ENCODE measurements at regions not wholly inside any gene's neighbourhood (a gene's known extent, or its start where the extent isn't known, plus 50 kb on each side); places are given as distances from the start of the nearest gene placed in this dataset.

GRCh38 chr5:18119156-18119785 lies 485.0 kb downstream of the TAF11L14 start:
- peaks cover 25% of the 10 kb centered on the region for H3K9me3 Mint-ChIP-seq
- no peaks in the 10 kb centered on the region for H3K4me1 Mint-ChIP-seq (ENCODE audit: low read depth in 2 of 2)
- peaks cover 28% of the 10 kb centered on the region for H3K36me3 Mint-ChIP-seq
- ATAC-seq (no peak), DNase-seq (ENCODE audit: low spot score) (no peak)
- H3K4me3 Mint-ChIP-seq, result no peak overlapping the region
- no peaks in the 10 kb centered on the region for H3K27me3 Mint-ChIP-seq
- H3K27ac Mint-ChIP-seq, result no peak overlapping the region

DNA sequence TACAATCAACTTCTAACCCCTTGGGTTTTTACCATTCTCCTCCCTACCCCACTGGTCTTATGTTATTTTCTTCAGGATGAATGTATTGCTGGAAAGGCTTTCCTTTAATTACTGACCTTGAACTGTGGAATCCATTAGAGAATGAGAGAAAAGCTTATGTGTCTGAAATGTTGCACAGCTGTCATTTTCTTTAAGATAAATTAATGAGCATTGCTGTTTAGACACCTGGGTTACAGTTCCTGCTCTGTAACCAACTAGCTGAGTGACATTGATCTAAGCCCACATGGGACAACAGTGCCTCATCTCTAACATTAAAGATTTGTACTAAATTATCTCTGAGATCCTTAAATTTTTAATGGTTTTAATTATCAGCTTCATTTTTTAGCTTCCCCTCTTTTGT lies 507.0 kb downstream of the TAF11L14 start:
- Mint-ChIP-seq H3K4me1 (ENCODE audit: low read depth in 2 of 2) (no peaks in the 10 kb centered on the region), H3K9me3 (peaks cover 20% of the 10 kb centered on the region), H3K27ac (no peak overlapping the region), H3K27me3 (no peaks in the 10 kb centered on the region), H3K36me3 (no peaks in the 10 kb centered on the region), H3K4me3 (no peak overlapping the region)
- DNase-seq (ENCODE audit: low spot score) (no peak), ATAC-seq (no peak)

GRCh38 chr5:18142831-18143230 lies 508.6 kb downstream of the TAF11L14 start:
- DNase-seq (ENCODE audit: low spot score), result no peak
- H3K4me3 Mint-ChIP-seq, result no peak overlapping the region
- no peak overlapping the region for H3K27ac Mint-ChIP-seq
- H3K9me3 Mint-ChIP-seq, result peaks cover 23% of the 10 kb centered on the region
- H3K36me3 Mint-ChIP-seq, result no peaks in the 10 kb centered on the region
- ATAC-seq, result no peak
- no peaks in the 10 kb centered on the region for H3K27me3 Mint-ChIP-seq
- no peaks in the 10 kb centered on the region for H3K4me1 Mint-ChIP-seq (ENCODE audit: low read depth in 2 of 2)

DNA sequence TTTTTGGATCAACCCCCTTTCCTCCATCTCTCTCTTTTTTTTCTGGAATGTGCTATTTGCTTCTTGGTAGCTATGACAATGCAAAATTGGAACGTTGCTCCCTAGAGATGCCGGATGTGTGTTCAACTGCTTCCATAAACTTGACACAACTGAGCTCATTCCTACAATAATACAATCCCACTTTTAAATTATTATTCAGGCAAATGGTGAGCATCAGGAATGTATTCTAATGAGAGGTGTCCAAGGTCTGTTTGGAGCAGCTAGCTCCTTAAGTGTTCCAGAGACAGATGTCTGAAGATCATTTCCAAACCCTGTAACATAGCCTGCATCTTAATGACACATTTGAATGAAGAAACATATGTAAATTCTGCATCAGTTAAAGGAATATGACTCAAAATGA lies 518.4 kb downstream of the TAF11L14 start:
- Mint-ChIP-seq H3K27ac (no peak overlapping the region), H3K4me1 (ENCODE audit: low read depth in 2 of 2) (no peaks in the 10 kb centered on the region), H3K9me3 (peaks cover 15% of the 10 kb centered on the region), H3K27me3 (no peaks in the 10 kb centered on the region), H3K4me3 (no peak overlapping the region), H3K36me3 (no peaks in the 10 kb centered on the region)
- DNase-seq (ENCODE audit: low spot score) (no peak), ATAC-seq (no peak)

DNA sequence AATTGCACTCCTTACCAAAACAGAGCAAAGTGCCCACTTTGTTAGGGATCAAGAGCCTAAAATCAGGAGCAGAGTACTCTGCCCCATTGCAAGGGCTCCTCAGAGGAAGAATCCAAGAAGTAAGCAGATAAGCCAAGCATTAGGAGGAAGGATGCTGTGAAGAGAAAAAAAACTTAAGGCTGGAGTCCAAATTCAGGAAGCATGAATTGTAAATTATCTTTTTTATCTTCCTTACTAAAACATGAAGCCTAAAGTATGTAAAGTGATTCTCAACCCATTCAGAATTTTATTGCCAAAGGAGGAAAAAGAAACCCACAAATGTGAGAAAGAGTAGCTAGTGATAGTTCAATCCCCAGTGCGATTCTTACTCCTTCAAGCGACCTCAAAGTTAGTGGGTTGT lies 523.9 kb downstream of the TAF11L14 start:
- Mint-ChIP-seq H3K27me3 (no peaks in the 10 kb centered on the region), H3K27ac (no peak overlapping the region), H3K36me3 (peaks cover 8% of the 10 kb centered on the region), H3K4me1 (ENCODE audit: low read depth in 2 of 2) (no peaks in the 10 kb centered on the region), H3K4me3 (no peak overlapping the region), H3K9me3 (peaks cover 18% of the 10 kb centered on the region)
- ATAC-seq, result no peak
- no peak for DNase-seq (ENCODE audit: low spot score)

GRCh38 chr5:18159331-18159730 lies 525.1 kb downstream of the TAF11L14 start:
- DNase-seq (ENCODE audit: low spot score) (no peak), ATAC-seq (no peak)
- no peak overlapping the region for H3K27ac Mint-ChIP-seq
- no peaks in the 10 kb centered on the region for H3K27me3 Mint-ChIP-seq
- H3K4me3 Mint-ChIP-seq, result no peak overlapping the region
- H3K9me3 Mint-ChIP-seq, result peaks cover 18% of the 10 kb centered on the region
- H3K4me1 Mint-ChIP-seq (ENCODE audit: low read depth in 2 of 2), result no peaks in the 10 kb centered on the region
- peaks cover 8% of the 10 kb centered on the region for H3K36me3 Mint-ChIP-seq

GRCh38 chr5:18171684-18172083 lies 537.4 kb downstream of the TAF11L14 start:
- DNase-seq (ENCODE audit: low spot score) (no peak), ATAC-seq (no peak)
- no peak overlapping the region for H3K4me3 Mint-ChIP-seq
- H3K27ac Mint-ChIP-seq, result no peak overlapping the region
- H3K27me3 Mint-ChIP-seq, result no peaks in the 10 kb centered on the region
- no peaks in the 10 kb centered on the region for H3K4me1 Mint-ChIP-seq (ENCODE audit: low read depth in 2 of 2)
- no peaks in the 10 kb centered on the region for H3K36me3 Mint-ChIP-seq
- H3K9me3 Mint-ChIP-seq, result peaks cover 21% of the 10 kb centered on the region

DNA sequence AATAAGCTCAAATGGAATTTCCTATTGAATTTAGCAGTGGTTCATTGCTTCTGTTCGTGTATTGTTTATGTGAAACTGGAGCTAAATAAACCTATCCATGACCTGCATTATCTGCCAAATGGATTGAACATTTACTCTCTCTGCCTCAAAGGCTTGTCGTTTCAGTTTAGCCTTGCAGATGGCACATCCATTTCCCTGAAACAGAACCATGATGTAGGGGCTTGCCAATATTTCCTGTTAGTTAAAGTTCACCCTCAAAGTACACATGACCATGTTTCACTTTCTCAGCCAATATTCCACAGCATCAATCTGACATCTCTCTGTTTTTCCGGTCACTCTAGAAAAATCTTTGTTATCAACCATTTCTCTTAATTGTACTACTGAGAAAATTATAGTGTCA lies 545.3 kb downstream of the TAF11L14 start:
- DNase-seq (ENCODE audit: low spot score) (no peak), ATAC-seq (no peak)
- Mint-ChIP-seq H3K9me3 (peaks cover 11% of the 10 kb centered on the region), H3K4me1 (ENCODE audit: low read depth in 2 of 2) (no peaks in the 10 kb centered on the region), H3K27me3 (no peaks in the 10 kb centered on the region), H3K27ac (no peak overlapping the region), H3K4me3 (no peak overlapping the region), H3K36me3 (no peaks in the 10 kb centered on the region)

- ATAC-seq, result no peak
- Mint-ChIP-seq H3K36me3 (no peaks in the 10 kb centered on the region), H3K4me1 (ENCODE audit: low read depth in 2 of 2) (no peaks in the 10 kb centered on the region)
Measured at GRCh38 chr5:18181575-18181974, 547.3 kb downstream of the TAF11L14 start.

GRCh38 chr5:18195910-18196309 lies 561.6 kb downstream of the TAF11L14 start:
- no peaks in the 10 kb centered on the region for H3K27me3 Mint-ChIP-seq
- no peak for ATAC-seq
- DNase-seq (ENCODE audit: low spot score), result no peak
- peaks cover 7% of the 10 kb centered on the region for H3K36me3 Mint-ChIP-seq
- H3K9me3 Mint-ChIP-seq, result peaks cover 14% of the 10 kb centered on the region
- no peaks in the 10 kb centered on the region for H3K4me1 Mint-ChIP-seq (ENCODE audit: low read depth in 2 of 2)
- H3K4me3 Mint-ChIP-seq, result no peak overlapping the region
- no peak overlapping the region for H3K27ac Mint-ChIP-seq

More at GRCh38 chr5:18181575-18181974, 547.3 kb downstream of the TAF11L14 start:
- no peak for DNase-seq (ENCODE audit: low spot score)
- Mint-ChIP-seq H3K27ac (no peak overlapping the region), H3K4me3 (no peak overlapping the region), H3K9me3 (peaks cover 11% of the 10 kb centered on the region), H3K27me3 (no peaks in the 10 kb centered on the region)

GRCh38 chr5:18197734-18198133 lies 563.5 kb downstream of the TAF11L14 start:
- DNase-seq (ENCODE audit: low spot score) (no peak), ATAC-seq (no peak)
- no peak overlapping the region for H3K4me3 Mint-ChIP-seq
- peaks cover 15% of the 10 kb centered on the region for H3K9me3 Mint-ChIP-seq
- H3K27me3 Mint-ChIP-seq, result no peaks in the 10 kb centered on the region
- peaks cover 7% of the 10 kb centered on the region for H3K36me3 Mint-ChIP-seq
- no peak overlapping the region for H3K27ac Mint-ChIP-seq
- H3K4me1 Mint-ChIP-seq (ENCODE audit: low read depth in 2 of 2), result no peaks in the 10 kb centered on the region

DNA sequence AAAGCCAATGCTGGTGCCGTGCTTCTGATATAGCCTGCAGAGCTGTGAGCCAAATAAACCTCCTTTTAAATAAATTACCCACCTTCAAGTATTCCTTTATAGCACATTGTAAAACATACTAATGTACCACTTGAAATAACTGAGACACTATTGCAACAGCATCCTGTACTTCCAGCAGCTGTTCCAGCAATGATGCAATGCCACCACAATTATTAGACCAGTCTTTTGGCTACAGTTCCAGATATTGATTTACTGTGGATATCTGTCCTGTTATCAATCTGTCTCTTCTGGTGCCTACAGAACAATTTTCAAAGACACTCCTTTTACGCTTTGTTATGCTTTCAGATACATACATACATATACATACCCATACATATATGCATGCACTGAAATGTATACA lies 567.9 kb downstream of the TAF11L14 start:
- H3K4me3 Mint-ChIP-seq, result no peak overlapping the region
- no peaks in the 10 kb centered on the region for H3K27me3 Mint-ChIP-seq
- peaks cover 3% of the 10 kb centered on the region for H3K36me3 Mint-ChIP-seq
- ATAC-seq, result no peak
- H3K9me3 Mint-ChIP-seq, result peaks cover 13% of the 10 kb centered on the region
- no peak for DNase-seq (ENCODE audit: low spot score)
- H3K4me1 Mint-ChIP-seq (ENCODE audit: low read depth in 2 of 2), result no peaks in the 10 kb centered on the region
- no peak overlapping the region for H3K27ac Mint-ChIP-seq

DNA sequence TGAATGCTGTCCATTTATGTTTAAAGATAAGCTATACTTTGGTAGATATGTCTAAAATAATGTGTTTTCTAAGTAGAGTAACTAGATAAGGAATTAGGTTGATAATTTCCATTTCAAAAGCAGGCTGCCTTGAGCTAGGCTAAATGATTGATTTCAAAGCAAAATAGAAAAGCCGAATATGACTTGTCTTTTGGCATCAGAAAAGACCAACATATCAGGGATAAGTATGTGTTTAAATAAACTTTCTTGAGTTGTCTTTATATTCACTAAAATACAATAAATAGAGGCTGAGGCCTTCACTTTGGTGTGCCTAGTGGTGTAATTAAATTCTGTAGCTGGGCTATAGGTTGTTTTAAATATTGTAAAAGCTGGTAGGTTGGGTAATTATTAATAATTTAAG lies 569.0 kb downstream of the TAF11L14 start:
- Mint-ChIP-seq H3K9me3 (peaks cover 8% of the 10 kb centered on the region), H3K27me3 (no peaks in the 10 kb centered on the region), H3K36me3 (no peaks in the 10 kb centered on the region), H3K4me3 (no peak overlapping the region), H3K4me1 (ENCODE audit: low read depth in 2 of 2) (no peaks in the 10 kb centered on the region), H3K27ac (no peak overlapping the region)
- no peak for ATAC-seq
- no peak for DNase-seq (ENCODE audit: low spot score)

DNA sequence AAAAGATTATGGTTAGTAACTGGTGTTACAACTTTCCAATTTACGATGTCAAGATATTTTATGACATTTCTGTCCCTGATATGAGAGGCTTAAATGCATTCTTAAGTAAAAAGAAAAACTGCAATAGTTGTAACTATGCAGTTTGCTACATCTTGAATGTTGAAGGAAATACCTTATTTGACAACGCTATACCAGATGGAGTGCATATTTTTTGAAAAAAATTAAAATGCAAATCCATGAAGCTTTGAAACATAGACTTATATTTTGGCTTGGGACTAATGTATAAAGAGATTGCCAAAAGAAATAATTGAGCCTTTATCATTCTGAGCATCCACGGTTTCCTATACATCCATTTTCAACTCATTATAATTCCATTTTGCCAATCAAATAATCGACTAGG lies 579.4 kb downstream of the TAF11L14 start:
- ATAC-seq, result no peak
- Mint-ChIP-seq H3K9me3 (peaks cover 16% of the 10 kb centered on the region), H3K4me3 (no peak overlapping the region), H3K27me3 (no peaks in the 10 kb centered on the region), H3K27ac (no peak overlapping the region), H3K4me1 (ENCODE audit: low read depth in 2 of 2) (no peaks in the 10 kb centered on the region), H3K36me3 (no peaks in the 10 kb centered on the region)
- no peak for DNase-seq (ENCODE audit: low spot score)

GRCh38 chr5:18216016-18216415 lies 581.8 kb downstream of the TAF11L14 start:
- Mint-ChIP-seq H3K9me3 (peaks cover 24% of the 10 kb centered on the region), H3K27me3 (no peaks in the 10 kb centered on the region), H3K27ac (no peak overlapping the region), H3K36me3 (no peaks in the 10 kb centered on the region), H3K4me1 (ENCODE audit: low read depth in 2 of 2) (no peaks in the 10 kb centered on the region), H3K4me3 (no peak overlapping the region)
- DNase-seq (ENCODE audit: low spot score) (no peak), ATAC-seq (no peak)

Data from natural killer cell treated with Interleukin-12 subunit alpha and Interleukin-12 subunit beta and Interleukin-15 and Interleukin-18, amount 100 ng/mL, for 72 hours (primary cell).